ENCODE measurements at regions not wholly inside any gene's neighbourhood (a gene's known extent, or its start where the extent isn't known, plus 50 kb on each side); places are given as distances from the start of the nearest gene placed in this dataset.

DNA sequence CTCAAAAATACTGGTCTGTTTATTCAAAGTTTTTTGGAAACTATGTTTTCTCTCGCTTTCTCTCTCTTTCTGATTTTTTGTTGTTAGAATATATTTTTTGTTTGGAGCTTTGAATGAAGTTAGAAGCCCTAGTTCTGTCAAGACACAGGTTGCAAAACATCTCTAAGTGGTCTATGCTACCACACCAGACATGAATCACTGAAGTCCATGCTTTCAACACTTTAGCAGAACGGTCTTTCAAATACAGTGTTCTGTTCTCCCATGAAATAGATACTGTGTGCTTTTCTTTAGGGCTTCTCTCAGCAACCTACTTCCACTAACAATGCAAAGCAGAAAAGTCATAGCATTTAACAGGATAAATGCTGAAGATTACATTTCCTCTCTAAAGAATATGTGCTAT lies 392.5 kb downstream of the TMEM167A start:
- DNase-seq = no peak

DNA sequence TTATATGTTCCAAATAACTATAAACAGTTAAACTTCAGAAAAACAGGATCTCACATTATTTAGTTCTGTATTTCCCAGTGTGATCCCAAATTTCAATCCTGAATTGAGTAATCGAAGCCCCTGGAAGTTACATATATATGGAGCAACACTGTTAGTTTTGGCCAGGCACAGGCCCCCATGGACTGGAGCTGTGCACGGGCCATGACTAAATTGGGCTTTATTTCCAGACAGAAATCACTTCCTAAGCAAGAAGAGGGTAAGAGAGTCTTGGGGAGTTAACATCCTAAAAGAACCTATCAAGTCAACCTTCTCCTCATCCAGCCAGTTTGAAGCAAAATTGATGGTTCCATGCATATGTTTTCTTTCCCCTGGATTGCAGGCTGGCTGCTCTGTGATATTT lies 393.0 kb downstream of the TMEM167A start:
- DNase-seq = no peak

DNA sequence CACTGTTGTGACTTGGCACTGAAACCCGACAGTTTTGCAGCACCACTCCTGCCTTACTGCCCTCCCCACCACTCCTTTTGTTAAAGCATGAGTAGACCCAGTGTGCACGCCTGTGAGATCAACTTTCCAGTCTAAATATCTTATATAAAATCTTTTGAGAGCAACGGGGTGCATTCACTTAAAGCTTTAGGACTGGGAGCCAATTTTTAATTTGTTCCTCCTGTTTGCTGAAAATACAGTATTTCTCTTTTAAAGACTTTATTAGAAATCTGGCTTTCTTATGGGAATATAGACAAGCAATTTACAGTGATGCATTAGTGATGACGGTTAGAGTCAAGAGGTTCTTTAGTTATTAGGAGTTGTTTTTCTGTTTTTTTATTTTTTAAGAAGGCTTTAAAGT lies 397.5 kb downstream of the TMEM167A start:
- no peak for DNase-seq

DNA sequence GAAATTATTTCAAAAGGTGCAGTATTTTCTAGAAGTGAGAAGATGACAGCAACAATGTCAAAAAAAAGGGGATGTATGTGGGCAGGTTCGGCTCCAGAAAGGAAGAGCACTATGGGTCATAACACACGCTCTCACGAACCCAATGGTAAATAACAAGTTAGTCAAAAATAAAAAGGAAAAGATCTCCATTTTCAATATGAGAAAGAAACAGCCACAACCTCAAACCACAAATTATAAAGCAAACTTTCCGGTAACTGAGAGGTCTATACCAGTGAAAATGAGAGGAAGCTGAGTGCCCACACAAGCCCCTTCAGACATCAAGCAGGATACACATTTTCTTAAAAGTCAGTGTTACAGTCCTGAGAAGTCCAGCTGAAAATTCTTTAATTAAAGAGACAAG lies 398.5 kb upstream of the RPS23 start:
- peak; percentile 2 for DNase-seq

DNA sequence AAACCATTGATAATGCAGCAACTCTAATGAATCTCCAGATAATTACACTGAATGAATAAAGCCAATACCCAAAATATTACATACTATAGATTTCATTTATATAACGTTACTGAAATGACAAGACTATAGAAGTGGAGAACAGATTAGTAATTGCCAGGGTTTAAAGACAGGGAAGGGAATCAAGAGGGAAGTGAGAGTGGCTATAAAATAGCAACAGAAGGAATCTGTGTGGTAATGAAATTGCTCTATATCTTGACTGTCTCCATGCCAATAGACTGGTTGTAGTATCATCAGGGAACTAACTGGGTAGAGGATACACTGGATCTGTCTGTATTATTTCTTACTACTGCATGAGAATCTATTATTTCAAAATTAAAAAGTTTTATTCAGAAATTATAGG lies 396.5 kb upstream of the RPS23 start:
- DNase-seq = no peak

DNA sequence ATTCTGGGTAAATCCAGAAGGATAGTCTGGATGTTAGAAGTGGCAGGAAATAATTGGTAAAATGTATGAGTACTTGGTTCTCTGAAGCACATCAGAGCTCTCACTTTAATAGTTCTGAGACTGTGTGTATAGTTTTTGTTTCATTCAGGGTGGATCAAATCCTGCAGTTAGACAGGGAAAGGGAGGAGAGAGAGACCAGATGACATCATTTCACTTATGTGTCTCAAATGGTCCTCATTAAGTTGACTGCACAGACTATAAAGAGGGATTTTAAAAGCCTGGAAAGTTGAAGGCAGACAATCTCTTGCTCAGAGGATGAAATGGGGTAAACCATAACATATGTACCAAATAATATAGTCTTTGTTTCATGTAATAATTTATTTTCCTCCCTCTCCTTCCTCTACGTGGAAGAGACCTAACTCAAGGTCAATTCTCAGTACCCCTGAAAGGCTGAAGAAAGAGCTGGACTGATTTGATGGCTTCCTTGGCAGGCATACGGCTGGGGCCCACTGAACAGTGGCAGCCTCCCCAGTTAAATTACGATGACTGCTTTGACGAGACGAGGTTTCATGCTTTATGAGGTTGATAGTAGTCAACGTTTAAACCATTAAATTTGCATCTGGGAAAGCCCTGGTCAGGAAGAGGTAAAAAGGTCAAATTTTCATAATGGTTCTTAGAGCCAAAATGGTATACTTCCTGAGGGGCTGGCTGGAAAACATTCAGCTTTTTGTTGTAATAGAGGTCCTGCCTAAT lies 395.1 kb upstream of the RPS23 start:
- no peak for DNase-seq

DNA sequence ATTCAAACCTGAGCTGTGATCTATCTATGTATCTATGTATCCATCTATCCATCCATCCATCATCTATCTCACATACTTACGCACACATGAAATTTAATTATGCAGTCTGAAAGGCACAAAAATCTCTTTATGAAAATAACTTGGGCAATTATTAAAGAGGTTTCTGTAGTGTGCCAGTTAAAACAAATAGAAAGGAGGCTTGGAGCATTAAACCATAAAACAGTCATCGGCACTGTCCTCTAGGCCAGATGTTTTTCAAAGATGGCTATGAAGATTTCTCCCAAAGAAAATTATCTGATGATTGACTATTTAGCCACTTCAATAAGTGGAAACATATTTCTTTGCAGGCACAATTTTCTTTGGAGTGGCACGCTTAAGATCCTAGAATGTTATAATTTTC lies 392.5 kb upstream of the RPS23 start:
- no peak for DNase-seq

DNA sequence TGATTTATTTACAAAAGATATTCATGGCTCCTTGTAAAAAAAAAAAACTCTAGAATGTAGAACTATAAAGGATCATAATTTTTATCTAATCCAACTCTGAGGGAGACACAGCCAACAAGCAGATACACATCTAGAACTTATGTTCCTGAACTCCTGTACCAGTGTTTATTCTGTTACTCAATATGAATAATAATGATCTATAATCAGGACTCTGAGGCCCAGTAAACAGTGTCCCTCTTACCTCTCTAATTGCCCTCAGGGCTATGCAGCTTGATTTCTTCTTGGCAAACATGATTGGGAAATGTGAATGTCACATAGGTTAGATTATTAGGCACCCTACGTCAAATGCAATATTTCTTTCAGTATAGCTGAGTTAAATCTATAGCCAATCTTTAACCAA lies 391.6 kb upstream of the RPS23 start:
- DNase-seq = no peak

DNA sequence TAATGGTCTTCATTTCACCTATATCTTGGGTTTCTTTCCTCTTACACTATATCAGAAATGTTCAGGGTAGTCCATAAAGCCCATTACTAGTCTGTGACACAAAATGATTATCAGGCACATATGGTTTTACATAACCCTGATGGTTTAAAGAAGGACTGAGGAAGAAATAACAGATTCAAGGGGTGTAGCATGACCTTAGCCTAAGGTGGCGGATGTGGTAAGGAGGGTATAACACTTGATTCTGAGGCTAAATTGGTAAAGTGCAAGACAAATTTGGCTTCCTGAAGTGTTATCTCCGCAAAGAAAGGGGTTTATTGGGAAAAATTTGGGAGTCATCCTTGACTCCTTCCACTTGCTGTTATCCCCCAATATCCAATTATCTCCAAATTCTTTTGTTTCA lies 388.2 kb upstream of the RPS23 start:
- no peak for DNase-seq

DNA sequence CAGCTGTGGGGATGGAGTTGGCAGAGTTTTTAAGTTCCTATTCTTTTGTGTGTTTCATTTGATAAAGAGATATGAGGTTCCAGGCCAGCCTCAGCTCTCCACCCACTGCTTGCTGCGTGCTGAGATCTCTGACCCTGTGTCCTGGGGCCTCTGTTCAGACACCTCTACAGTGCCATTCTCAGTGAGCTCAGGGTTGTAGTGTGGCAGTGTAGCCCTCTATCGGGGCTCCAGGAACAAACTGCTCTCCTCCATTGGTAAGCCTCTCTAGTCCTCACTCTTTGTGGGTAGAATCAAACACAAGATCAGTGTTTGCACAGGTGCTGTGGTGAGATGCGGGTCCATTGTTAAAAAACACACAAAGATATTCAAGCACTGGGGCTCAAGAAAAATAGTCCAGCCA lies 386.6 kb upstream of the RPS23 start:
- DNase-seq = no peak

DNA sequence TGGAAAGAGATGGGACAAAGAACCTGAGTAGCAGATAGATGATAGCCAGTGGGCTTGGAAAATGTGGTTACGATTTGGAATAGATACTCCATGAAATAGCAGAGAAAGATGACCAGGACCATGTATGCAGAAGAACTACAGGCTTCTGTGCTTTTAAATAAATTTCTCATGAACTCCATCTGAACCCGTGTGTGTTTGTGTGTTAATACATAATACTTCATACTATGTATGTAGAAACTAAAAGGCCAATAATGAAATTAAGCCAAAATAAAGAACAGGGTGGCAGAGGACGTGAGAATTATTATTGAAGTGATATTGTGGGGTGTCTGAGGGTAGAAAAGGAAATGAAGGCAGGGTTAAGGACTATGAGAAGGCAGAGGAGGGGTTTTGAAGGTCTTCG lies 385.1 kb upstream of the RPS23 start:
- no peak for DNase-seq

DNA sequence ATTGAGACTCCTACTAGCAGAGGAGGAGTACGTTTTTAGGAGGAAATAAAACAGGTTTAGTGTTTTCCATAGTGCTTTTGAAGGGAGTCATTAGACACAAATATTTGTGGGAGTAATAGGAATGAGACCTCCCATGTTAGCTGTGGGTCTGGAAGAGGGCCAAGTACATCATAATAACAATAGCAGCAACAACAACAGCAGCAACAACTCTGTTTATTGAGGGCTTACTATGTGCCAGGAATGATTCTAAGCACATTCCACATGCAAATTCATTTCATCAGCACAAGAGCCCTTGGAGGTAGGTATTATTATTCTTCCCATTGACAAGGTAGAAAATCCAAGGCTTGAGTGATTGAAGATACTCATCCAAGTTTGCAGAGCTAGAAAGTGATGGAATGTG lies 384.2 kb upstream of the RPS23 start:
- no peak for DNase-seq

DNA sequence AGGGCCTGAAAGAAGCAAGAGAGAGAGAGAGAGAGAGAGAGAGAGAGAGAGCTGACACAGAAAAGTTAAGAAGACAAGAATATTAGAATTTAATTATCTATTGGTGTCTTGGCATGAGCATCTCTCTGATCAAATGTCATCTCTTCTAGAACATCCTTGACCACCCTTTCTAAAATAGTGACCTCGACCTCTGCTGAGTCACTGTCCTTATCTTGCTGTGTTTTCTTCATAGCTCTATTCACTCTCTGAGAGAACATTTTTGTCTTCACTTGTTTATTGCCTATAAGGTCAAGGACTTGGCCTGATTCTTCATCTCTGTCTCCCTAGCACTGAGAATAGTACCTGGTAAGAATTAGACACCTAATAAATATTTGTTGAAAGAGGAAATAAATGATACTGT lies 383.8 kb upstream of the RPS23 start:
- DNase-seq = no peak

DNA sequence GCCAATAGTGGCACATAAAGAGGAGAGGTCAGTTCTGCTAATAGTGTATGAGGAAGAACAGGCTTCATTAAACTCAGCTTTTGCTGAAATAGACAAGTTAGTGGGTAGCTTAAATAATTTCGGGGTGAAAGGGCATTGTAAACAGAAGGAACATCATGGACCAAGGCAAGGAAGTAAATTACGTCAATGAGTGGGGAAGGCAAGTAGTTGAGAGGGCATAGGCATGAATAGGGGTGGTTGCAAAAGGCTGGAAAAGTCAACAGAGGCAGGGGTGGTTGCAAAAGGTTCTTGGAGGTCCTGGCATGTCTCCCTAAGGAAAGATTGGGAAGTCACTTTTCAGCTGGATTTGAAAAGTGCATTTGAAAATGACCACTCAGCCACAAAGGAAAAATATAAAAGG lies 383.3 kb upstream of the RPS23 start:
- DNase-seq = no peak

DNA sequence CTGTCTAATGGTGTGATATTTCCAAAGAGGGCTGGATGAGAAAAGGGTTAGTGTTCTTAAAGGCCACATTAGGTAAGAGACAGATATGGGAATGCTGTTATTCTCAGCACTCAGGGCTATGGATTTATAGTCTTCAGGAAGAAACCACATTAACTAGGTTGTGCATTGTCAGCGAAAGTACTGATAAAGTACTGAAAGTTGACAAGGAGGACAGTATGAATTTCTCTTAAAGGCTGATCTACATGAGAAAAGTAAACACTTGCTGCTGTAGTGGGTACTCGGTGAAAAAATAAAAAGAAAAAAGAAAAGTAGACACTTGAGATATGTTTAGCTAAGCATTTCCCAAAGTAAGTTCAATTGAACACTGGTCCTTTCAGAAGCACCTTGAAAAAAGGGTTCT lies 381.0 kb upstream of the RPS23 start:
- DNase-seq = no peak

DNA sequence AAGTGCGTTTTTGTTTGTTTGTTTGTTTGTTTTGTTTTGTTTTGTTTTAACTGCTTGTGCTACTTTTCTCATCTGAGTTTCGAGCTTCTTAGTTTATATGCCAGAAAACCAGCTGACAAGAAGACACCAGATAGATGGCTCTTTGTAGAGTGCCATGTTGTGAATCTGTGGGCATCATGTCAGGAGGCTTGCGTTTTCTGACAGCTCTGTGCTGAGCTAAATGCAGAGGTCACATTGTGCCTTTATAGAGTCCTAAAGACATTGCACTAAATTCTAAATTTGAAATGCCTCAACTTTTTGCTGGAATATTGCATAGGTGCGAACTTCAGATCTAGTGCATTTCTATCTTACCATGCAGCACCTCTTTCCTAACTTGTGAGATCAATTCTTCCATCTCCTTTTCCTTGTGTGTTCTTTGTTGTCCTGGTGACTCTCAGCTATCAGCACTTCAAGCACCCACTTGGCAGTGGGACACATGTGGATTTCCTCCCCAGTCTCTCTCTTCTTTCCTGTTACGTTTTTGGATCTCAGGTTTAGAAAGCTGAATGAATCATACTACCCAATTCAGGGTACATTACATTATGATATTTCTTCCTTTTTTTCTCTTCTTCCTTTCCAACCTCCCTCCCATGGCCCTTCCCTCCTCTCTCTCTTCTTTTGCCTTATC lies 379.0 kb upstream of the RPS23 start:
- DNase-seq = no peak

DNA sequence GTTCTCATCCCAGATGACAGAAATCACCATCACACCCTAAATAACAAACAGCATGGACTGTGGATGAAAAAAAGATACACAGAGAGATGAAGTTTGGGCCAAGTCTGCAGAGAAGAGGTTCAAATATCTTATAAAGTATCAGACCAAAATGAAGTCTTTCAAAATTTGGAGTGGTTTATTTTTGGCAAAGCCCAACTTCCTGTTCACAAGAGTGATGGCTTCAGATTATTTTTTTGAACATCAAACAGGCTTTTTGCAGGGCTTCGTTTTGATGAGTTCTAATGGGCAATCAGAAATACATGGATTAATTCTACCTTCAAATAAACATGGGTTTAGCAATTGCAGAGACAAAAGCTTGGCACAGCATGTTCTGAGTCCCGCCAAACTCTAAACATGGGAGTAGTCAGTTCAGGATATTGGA lies 378.2 kb upstream of the RPS23 start:
- no peak for DNase-seq

DNA sequence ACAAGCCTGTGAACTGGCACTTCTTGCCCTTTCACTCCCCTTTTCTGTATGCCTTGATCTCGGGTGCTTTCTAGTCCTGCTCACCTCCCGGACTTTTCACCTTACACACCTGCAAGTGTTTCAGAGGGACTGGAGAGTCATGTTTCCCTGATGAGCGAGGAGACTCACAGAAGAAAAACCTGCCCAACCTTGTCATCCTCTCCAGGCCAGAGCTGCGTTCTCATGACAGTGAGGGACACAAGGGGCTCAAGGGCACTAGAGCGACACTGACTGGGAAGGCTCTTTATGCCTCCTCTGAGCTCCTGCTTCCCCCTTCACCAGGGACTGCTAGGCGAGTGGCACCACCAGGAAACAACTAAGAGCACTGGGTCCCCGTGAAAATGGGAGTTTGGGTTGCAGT lies 376.9 kb upstream of the RPS23 start:
- no peak for DNase-seq

DNA sequence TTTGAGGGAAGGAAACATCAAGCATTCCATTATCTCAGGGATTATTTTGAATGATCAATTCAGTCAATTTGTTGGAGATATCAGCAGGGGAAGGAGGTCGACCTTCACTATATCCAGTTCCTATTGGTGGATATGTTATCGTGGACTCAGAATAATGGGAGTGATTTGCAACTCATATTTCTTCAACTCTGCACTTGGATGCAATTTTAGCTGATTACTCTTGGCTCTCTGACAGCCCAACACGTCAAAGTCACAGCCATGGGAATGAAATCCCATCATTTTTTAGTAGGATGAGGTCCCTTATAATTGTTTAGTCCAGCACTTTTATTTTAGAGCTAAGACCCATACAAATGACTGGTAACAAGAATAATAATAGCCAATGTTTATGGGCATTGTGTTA lies 371.8 kb upstream of the RPS23 start:
- no peak for DNase-seq

DNA sequence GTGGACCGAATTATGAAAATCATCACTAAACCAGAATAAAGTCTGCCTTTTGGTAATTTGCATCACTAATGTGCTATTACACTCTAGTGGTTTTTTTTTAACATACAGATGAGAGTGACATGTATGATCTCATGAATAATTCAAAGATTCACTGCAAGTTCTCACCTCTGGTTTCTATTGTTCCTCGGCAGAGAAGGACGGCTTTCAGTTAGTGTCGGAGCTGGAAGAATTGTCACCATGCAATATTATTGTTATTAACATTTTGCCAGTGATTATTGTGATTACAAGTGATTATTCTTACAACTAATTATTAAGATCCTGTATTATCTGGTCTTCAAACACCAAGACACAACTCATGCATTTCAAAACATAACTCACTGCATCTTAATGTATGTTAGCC lies 366.6 kb upstream of the RPS23 start:
- no peak for DNase-seq

DNA sequence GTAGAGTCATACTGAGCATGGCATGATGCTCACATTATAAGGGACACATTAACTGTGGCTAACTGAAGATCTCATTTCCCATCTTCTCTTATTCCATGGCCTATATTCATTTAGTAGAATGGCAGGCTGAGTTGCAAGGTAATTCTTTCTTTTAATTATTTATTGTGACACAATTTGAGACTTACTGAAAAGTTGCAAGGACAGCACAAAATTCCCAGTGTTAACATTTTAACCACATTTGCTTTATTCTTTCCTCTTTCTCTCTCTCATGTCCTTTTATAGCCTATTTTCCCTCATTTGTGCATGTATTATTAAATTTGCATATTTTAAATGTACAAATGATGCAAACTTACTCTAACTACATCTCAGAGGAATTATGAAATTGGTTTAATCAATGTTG lies 366.1 kb upstream of the RPS23 start:
- DNase-seq = no peak

DNA sequence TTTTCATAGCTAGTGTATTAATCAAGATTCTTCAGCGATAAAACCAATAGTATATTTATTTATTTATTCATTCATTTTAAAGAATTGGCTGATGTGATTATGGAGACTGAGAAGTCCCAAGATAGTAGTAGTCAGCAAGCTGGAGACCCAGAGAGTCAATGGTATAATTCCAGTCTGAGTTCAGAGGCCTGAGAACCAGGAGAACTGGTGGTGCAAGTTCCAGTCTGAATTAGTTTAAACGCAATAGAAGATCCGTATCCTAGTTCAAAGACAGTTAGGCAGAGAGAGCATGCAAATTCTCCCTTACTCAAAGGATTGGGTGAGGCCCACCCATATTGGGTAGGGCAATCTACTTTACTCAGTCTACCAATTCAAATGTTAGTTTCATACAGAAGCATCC lies 364.2 kb upstream of the RPS23 start:
- no peak for DNase-seq

DNA sequence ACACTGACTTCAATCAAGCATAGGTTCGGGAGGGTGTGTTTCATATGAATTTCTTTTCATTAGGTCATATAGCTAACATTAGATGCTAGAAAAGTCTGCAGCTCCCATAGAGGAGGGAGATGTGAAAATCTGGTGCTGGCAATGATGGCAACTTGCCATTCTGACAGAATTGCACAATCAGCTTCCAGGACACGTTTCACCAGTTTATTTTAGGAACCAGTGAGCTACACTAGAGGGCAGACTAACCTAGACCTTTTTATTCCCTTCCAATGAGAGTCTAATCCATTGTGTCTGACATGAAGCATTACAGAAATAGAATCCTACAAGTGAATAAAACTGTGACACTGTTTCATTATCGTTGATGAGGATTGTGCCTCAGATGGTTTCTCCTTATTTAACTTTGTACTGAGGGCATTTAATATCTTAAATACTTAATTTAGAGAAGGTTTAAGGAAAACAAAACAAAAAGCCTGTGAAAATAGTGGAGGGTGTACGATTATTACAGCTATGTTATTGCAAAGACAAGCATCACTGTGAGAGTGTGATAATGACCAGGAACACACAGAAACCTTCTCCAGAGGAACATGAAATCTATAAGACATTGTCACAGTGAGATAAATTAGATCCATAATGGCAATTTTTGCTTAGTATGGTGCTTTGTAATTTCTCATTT lies 363.3 kb upstream of the RPS23 start:
- no peak for DNase-seq

DNA sequence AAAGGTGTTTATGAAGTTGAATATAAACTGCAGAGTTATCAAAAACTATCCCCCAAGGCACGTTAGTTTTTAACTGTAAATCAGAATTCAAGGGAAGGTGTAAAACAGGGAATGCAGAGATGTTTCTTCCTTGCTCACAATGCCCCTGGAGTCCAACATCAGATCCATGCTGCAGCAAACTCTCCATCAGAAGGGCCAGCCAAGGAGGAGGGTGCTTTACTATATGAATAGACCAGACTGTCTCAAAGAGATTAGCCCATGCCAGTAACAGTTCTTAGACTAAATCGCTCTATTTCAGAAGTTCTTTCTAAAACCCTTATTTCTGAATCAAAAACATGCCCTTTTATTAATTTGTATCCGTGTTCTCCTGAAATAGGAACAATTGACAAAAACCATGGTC lies 362.8 kb upstream of the RPS23 start:
- DNase-seq = no peak

Data from CD4-positive, alpha-beta T cell treated with Interleukin-6 for 4 hours (primary cell).